MCF 10A (cell line): ENCODE measurements at regions not wholly inside any gene's neighbourhood (a gene's known extent, or its start where the extent isn't known, plus 50 kb on each side); places are given as distances from the start of the nearest gene placed in this dataset.

Experiments used
- BruUV-seq: library from RNA; stranded (reverse); fragments of 400-500 nt; replicated peaks from 2 replicates; lab custom pipeline; 2021; lab: Mats Ljungman, UMichigan
- CTCF ChIA-PET: fragments of 300-600 bp; sonication (Branson Sonifier 250); formaldehyde crosslinking; extraction: SDS; loops from one replicate; lab custom pipeline; 2021; ENCODE audit warnings: antibody characterized with exemption, inconsistent platforms; lab: Yijun Ruan, JAX
- POLR2A ChIA-PET: fragments of 300-600, 350-650 bp; sonication (Branson Sonifier 250); formaldehyde crosslinking; extraction: SDS; loops from one replicate; lab custom pipeline; 2020; ENCODE audit warnings: antibody characterized with exemption, inconsistent platforms; lab: Yijun Ruan, JAX
- DNase-seq: peaks from one replicate; pipeline ENCODE4 v3.0.0-alpha.2; 2018; ENCODE audit not compliant: unreplicated experiment
- H3K27ac Mint-ChIP-seq: one replicate; pipeline ENCODE4 v1.8.0; 2022; ENCODE audit warnings: mild to moderate bottlenecking, low read depth, mixed read lengths; ENCODE audit not compliant: unreplicated experiment
- H3K27me3 Mint-ChIP-seq: one replicate; pipeline ENCODE4 v1.8.0; 2022; ENCODE audit warnings: mixed read lengths; ENCODE audit not compliant: insufficient read depth, unreplicated experiment
- H3K36me3 Mint-ChIP-seq: one replicate; pipeline ENCODE4 v1.8.0; 2022; ENCODE audit warnings: mild to moderate bottlenecking, moderate library complexity, mixed read lengths; ENCODE audit not compliant: insufficient read depth, unreplicated experiment
- H3K4me1 Mint-ChIP-seq: one replicate; pipeline ENCODE4 v1.8.0; 2022; ENCODE audit warnings: mixed read lengths; ENCODE audit not compliant: insufficient read depth, unreplicated experiment
- H3K4me3 Mint-ChIP-seq: one replicate; pipeline ENCODE4 v1.8.0; 2022; ENCODE audit warnings: mild to moderate bottlenecking, moderate library complexity, mixed read lengths; ENCODE audit not compliant: unreplicated experiment
- H3K9me3 Mint-ChIP-seq: one replicate; pipeline ENCODE4 v1.8.0; 2022; ENCODE audit warnings: mixed read lengths; ENCODE audit not compliant: unreplicated experiment
- CTCF ChIP-seq: fragments of 200-600 bp; IDR thresholded peaks from one replicate; pipeline ENCODE4 v1.8.0; 2022; ENCODE audit warnings: antibody characterized with exemption, mild to moderate bottlenecking; ENCODE audit not compliant: unreplicated experiment
- intact Hi-C: fragments of 100-400 bp; cut with micrococcal nuclease; formaldehyde crosslinking; loops from 2 replicates; pipeline ENCODE4 v1.14.1; 2022

DNA sequence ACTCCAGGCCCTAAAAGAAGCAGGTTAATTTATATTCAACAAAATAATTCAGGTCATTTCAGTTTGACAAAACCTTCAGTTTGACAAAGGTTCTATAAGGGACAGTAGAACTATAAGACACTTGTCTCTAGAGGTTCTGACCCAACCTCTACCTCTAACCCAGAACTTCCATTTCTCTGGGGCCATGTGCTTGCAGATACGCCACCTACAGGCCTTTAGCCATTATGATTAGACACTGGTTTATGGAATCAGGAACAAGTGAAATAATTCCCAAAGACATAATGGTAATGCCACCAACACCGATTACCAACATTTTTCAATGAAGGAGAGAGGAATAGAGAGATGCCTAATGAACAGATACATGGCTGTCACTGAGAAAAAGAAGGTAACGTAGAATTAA lies 733.9 kb downstream of the PRELID2 start:
- no TSS peak for BruUV-seq
- intact Hi-C loops: loop anchor here (1.0 to 2.0 kb wide), 2 partner anchors 632 to 897 kb away; no protein-coding TSS in a partner anchor
- Mint-ChIP-seq H3K27ac (no peak overlapping the region), H3K27me3 (no peaks in the 10 kb centered on the region), H3K4me1 (no peaks in the 10 kb centered on the region), H3K9me3 (peaks cover 8% of the 10 kb centered on the region), H3K4me3 (no peak overlapping the region), H3K36me3 (no peaks in the 10 kb centered on the region)
- ChIA-PET POLR2A (no interaction called here), CTCF (interaction anchor here (0.9 to 1.4 kb wide), 2 partner anchors 480 to 897 kb away, joined by 3 to 8 read pairs; no protein-coding TSS in a partner anchor)
- DNase-seq: peak; percentile 34
- peak; percentile 55 for TF ChIP-seq CTCF

- no peak overlapping the region for H3K27ac Mint-ChIP-seq
- no peaks in the 10 kb centered on the region for H3K4me1 Mint-ChIP-seq
- H3K36me3 Mint-ChIP-seq: no peaks in the 10 kb centered on the region
- no TSS peak for BruUV-seq
- POLR2A ChIA-PET: no interaction called here
- no peak for DNase-seq
- no peaks in the 10 kb centered on the region for H3K9me3 Mint-ChIP-seq
- intact Hi-C loops: no loop called here
- no peak for TF ChIP-seq CTCF
- CTCF ChIA-PET: interaction anchor here (0.7 kb wide), 1 partner anchor 63 kb away, joined by 7 read pairs; no protein-coding TSS in a partner anchor
- no peaks in the 10 kb centered on the region for H3K27me3 Mint-ChIP-seq
- no peak overlapping the region for H3K4me3 Mint-ChIP-seq
Observed at GRCh38 chr5:145090115-145090514, 745.0 kb downstream of the PRELID2 start.

DNA sequence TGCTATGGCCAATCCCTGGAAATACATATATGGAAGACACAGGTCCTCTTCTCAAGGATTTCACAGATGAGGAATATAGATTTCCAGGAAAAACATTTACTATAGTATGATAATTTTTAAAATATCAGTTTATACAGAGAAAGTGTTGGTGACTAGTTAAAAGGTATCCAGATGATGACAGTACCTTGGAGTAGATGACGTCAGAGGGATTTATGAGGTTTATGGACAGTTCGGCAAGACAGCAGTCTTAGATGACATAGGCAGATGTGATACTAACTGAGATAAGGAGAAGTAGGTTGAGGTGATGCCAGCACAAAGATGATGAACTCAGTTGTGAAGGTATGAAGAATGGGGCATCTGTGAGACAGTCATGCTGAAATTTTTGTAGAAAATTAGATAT lies 750.3 kb downstream of the PRELID2 start:
- H3K4me3 Mint-ChIP-seq: no peak overlapping the region
- H3K4me1 Mint-ChIP-seq: no peaks in the 10 kb centered on the region
- H3K9me3 Mint-ChIP-seq: no peaks in the 10 kb centered on the region
- H3K27me3 Mint-ChIP-seq: no peaks in the 10 kb centered on the region
- TF ChIP-seq CTCF: no peak
- no peak overlapping the region for H3K27ac Mint-ChIP-seq
- H3K36me3 Mint-ChIP-seq: no peaks in the 10 kb centered on the region
- ChIA-PET POLR2A (no interaction called here), CTCF (no interaction called here)
- DNase-seq: no peak
- intact Hi-C loops: no loop called here
- BruUV-seq: no TSS peak

- H3K27ac Mint-ChIP-seq: no peak overlapping the region
- H3K27me3 Mint-ChIP-seq: no peaks in the 10 kb centered on the region
- ChIA-PET POLR2A (no interaction called here), CTCF (no interaction called here)
- no peak for TF ChIP-seq CTCF
- H3K4me1 Mint-ChIP-seq: no peaks in the 10 kb centered on the region
- no peaks in the 10 kb centered on the region for H3K9me3 Mint-ChIP-seq
- no peak for DNase-seq
- intact Hi-C loops: no loop called here
- H3K36me3 Mint-ChIP-seq: no peaks in the 10 kb centered on the region
- no peak overlapping the region for H3K4me3 Mint-ChIP-seq
- BruUV-seq: no TSS peak
Observed at GRCh38 chr5:145077028-145077427, 758.1 kb downstream of the PRELID2 start.
